ENCODE measurements at regions not wholly inside any gene's neighbourhood (a gene's known extent, or its start where the extent isn't known, plus 50 kb on each side); places are given as distances from the start of the nearest gene placed in this dataset.

DNA sequence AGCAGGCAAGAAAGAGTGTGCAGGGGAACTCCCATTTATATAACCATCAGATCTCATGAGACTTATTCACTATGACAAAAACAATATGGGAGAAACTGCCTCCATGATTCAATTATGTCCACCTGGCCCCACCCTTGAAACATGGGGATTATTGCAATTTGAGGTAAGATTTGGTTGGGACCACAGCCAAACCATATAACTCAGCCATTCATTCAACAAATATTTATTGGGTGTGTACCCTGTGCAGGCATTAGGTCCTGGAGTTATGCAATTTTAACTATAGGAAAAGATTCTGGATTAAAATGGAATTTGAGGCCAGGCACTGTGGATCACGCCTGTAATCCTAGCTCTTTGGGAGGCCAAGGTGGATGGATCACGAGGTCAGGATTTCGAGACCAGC is 124.2 kb upstream of the GAS1 start:
- DNase-seq (ENCODE audit: low read depth, low spot score) (no peak), ATAC-seq (no peak)
- Histone ChIP-seq H3K9me3 (ENCODE audit: control insufficient read depth in 1 of 2, insufficient read depth in 1 of 2, low read depth in 1 of 2, low read length in 2 of 2) (no peaks in the 10 kb centered on the region), H3K27ac (ENCODE audit: low read depth, low read length) (no peak overlapping the region), H3K4me1 (ENCODE audit: control insufficient read depth in 1 of 2, insufficient read depth in 2 of 2, low read length in 2 of 2) (no peaks in the 10 kb centered on the region), H3K9me2 (ENCODE audit: insufficient read depth) (no peaks in the 10 kb centered on the region), H2AFZ (ENCODE audit: low read depth, low read length, poor library complexity, severe bottlenecking) (no peak overlapping the region), H3K4me2 (ENCODE audit: low read length) (no peak overlapping the region), H4K20me1 (ENCODE audit: insufficient read depth) (no peaks in the 10 kb centered on the region), H3K79me2 (ENCODE audit: insufficient read depth, low read length) (no peaks in the 10 kb centered on the region), H3K4me3 (replicated peaks in 1 of 2; ENCODE audit: low read depth in 1 of 2, low read length in 2 of 2) (no peak overlapping the region), H3K27me3 (ENCODE audit: insufficient read depth, low read length) (peaks cover 19% of the 10 kb centered on the region), H3K36me3 (ENCODE audit: control insufficient read depth in 1 of 2, insufficient read depth in 2 of 2, low read length in 2 of 2) (no peaks in the 10 kb centered on the region), H3K9ac (ENCODE audit: low read length) (no peak overlapping the region)
- intact Hi-C loops (cut with micrococcal nuclease), result no loop called here
- ChIA-PET CTCF (no interaction called here), RAD21 (ENCODE audit: low non-redundant PET in 1 of 2, low total read pairs in 2 of 2, uncharacterized antibody in 2 of 2, unreplicated experiment in 2 of 2) (no interaction called here), POLR2A (no interaction called here)
- BruUV-seq (replicated peaks), result no TSS peak
- no peak for TF ChIP-seq JUND (IDR thresholded peaks at IDR 0.05)
- TF ChIP-seq, protein P1, sequence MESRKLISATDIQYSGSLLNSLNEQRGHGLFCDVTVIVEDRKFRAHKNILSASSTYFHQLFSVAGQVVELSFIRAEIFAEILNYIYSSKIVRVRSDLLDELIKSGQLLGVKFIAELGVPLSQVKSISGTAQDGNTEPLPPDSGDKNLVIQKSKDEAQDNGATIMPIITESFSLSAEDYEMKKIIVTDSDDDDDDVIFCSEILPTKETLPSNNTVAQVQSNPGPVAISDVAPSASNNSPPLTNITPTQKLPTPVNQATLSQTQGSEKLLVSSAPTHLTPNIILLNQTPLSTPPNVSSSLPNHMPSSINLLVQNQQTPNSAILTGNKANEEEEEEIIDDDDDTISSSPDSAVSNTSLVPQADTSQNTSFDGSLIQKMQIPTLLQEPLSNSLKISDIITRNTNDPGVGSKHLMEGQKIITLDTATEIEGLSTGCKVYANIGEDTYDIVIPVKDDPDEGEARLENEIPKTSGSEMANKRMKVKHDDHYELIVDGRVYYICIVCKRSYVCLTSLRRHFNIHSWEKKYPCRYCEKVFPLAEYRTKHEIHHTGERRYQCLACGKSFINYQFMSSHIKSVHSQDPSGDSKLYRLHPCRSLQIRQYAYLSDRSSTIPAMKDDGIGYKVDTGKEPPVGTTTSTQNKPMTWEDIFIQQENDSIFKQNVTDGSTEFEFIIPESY (IDR thresholded peaks at IDR 0.05; ENCODE audit: extremely low read depth, insufficient replicate concordance, low read length), result no peak
- TF ChIP-seq CEBPB (IDR thresholded peaks at IDR 0.05; ENCODE audit: low read depth), result no peak
- no peak for TF ChIP-seq CBX3 (IDR thresholded peaks at IDR 0.05; ENCODE audit: low read depth)
- no peak for TF ChIP-seq EGR1 (IDR thresholded peaks at IDR 0.05; ENCODE audit: low read depth)
- no peak for TF ChIP-seq YY1 (IDR thresholded peaks at IDR 0.05; ENCODE audit: extremely low read depth, insufficient replicate concordance, low read depth, low read length)
- TF ChIP-seq ZFX (IDR thresholded peaks at IDR 0.05), result no peak
- no peak for TF ChIP-seq POLR2AphosphoS5 (IDR thresholded peaks at IDR 0.05; ENCODE audit: low read depth, low read length)
- no peak for TF ChIP-seq SRF (IDR thresholded peaks at IDR 0.05; ENCODE audit: low read depth)
- TF ChIP-seq, protein P2, sequence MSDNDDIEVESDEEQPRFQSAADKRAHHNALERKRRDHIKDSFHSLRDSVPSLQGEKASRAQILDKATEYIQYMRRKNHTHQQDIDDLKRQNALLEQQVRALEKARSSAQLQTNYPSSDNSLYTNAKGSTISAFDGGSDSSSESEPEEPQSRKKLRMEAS (IDR thresholded peaks at IDR 0.05), result no peak
- TF ChIP-seq SIN3A (IDR thresholded peaks at IDR 0.05; ENCODE audit: low read depth), result no peak
- TF ChIP-seq FOSL1 (IDR thresholded peaks at IDR 0.05; ENCODE audit: low read depth), result no peak
- TF ChIP-seq, protein P3, sequence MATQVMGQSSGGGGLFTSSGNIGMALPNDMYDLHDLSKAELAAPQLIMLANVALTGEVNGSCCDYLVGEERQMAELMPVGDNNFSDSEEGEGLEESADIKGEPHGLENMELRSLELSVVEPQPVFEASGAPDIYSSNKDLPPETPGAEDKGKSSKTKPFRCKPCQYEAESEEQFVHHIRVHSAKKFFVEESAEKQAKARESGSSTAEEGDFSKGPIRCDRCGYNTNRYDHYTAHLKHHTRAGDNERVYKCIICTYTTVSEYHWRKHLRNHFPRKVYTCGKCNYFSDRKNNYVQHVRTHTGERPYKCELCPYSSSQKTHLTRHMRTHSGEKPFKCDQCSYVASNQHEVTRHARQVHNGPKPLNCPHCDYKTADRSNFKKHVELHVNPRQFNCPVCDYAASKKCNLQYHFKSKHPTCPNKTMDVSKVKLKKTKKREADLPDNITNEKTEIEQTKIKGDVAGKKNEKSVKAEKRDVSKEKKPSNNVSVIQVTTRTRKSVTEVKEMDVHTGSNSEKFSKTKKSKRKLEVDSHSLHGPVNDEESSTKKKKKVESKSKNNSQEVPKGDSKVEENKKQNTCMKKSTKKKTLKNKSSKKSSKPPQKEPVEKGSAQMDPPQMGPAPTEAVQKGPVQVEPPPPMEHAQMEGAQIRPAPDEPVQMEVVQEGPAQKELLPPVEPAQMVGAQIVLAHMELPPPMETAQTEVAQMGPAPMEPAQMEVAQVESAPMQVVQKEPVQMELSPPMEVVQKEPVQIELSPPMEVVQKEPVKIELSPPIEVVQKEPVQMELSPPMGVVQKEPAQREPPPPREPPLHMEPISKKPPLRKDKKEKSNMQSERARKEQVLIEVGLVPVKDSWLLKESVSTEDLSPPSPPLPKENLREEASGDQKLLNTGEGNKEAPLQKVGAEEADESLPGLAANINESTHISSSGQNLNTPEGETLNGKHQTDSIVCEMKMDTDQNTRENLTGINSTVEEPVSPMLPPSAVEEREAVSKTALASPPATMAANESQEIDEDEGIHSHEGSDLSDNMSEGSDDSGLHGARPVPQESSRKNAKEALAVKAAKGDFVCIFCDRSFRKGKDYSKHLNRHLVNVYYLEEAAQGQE (IDR thresholded peaks at IDR 0.05; ENCODE audit: low read depth), result no peak
- TF ChIP-seq EZH2 (IDR thresholded peaks at IDR 0.05), result no peak
- TF ChIP-seq TCF7L2 (IDR thresholded peaks at IDR 0.05; ENCODE audit: borderline replicate concordance, extremely low read depth, insufficient read depth, insufficient read length), result no peak
- TF ChIP-seq RAD21 (IDR thresholded peaks at IDR 0.05; ENCODE audit: low read depth), result no peak
- TF ChIP-seq POLR2A (IDR thresholded peaks at IDR 0.05; ENCODE audit: borderline replicate concordance, extremely low read depth, insufficient read depth, insufficient read length), result no peak
- TF ChIP-seq ZNF274 (IDR thresholded peaks at IDR 0.05; ENCODE audit: low read depth, low read length), result no peak

Measured in HCT116 (cell line).